ENCODE measurements at regions not wholly inside any gene's neighbourhood (a gene's known extent, or its start where the extent isn't known, plus 50 kb on each side); places are given as distances from the start of the nearest gene placed in this dataset.

DNA sequence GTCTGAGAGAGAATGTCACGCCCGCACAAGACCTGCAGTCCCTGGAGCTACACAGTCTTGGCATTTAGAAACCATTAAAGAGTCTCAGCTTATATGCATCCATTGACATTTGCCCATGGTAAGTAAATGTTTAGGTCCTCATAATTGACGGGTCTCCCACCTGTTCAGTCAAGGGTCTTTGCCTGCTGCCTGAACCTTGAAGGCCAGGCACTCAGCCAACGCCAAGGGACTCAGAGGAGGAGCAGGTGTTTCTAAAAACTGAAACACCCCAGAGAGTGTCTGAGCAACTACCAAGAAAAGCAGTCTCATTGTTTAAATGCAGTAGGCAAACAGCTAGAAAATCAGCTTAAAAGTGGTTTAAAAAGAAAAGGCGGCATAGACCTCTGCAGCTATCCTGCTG lies 264.7 kb upstream of the AKR1E2 start:
- TF ChIP-seq CTCF (IDR thresholded peaks at IDR 0.05) (no peak), REST (IDR thresholded peaks at IDR 0.05; ENCODE audit: insufficient read depth in 1 of 2, low read depth in 2 of 2, low read length in 1 of 2) (no peak), SIN3A (IDR thresholded peaks at IDR 0.05; ENCODE audit: borderline replicate concordance, insufficient read depth, low read depth, low read length) (no peak), POLR2AphosphoS5 (IDR thresholded peaks at IDR 0.05; ENCODE audit: low read depth, low read length) (no peak)

Measured in Panc1 (cell line).